Ramos (cell line): ENCODE measurements at regions not wholly inside any gene's neighbourhood (a gene's known extent, or its start where the extent isn't known, plus 50 kb on each side); places are given as distances from the start of the nearest gene placed in this dataset.
"Not testable (repeated sequence)": the region's sequence is repeated elsewhere in the genome, so short reads cannot be mapped to it uniquely, and the experiment has no call there.

Experiments used
- in situ Hi-C: fragments of 300-500 bp; cut with MboI; formaldehyde crosslinking; loops from one replicate; pipeline ENCODE4 v1.14.3; 2022; ENCODE audit warnings: low sequenced_read_pairs; ENCODE audit not compliant: unreplicated experiment

- in situ Hi-C loops, result no loop called here
These were observed 107.6 kb downstream of the KCNJ2 start for GRCh38 chr17:70276906-70277305.

- in situ Hi-C loops, result no loop called here
These were observed 109.6 kb downstream of the KCNJ2 start for GRCh38 chr17:70278844-70279462.

GRCh38 chr17:70286391-70286790 lies 117.1 kb downstream of the KCNJ2 start:
- in situ Hi-C loops, result no loop called here

- in situ Hi-C loops, result no loop called here
These were observed 119.4 kb downstream of the KCNJ2 start for GRCh38 chr17:70288540-70289290.

- in situ Hi-C loops, result no loop called here
These were observed 121.4 kb downstream of the KCNJ2 start for GRCh38 chr17:70290770-70291169.

GRCh38 chr17:70292366-70292765 lies 123.0 kb downstream of the KCNJ2 start:
- in situ Hi-C loops, result no loop called here

GRCh38 chr17:70293564-70294310 lies 124.4 kb downstream of the KCNJ2 start:
- in situ Hi-C loops, result not testable (repeated sequence)

GRCh38 chr17:70295329-70295728 lies 126.0 kb downstream of the KCNJ2 start:
- in situ Hi-C loops, result no loop called here

- in situ Hi-C loops, result no loop called here
These were observed 126.4 kb downstream of the KCNJ2 start for GRCh38 chr17:70295731-70296130.

- in situ Hi-C loops, result no loop called here
These were observed 127.1 kb downstream of the KCNJ2 start for GRCh38 chr17:70296456-70296855.

- in situ Hi-C loops, result no loop called here
These were observed 128.1 kb downstream of the KCNJ2 start for GRCh38 chr17:70297397-70297796.

GRCh38 chr17:70298929-70299531 lies 129.7 kb downstream of the KCNJ2 start:
- in situ Hi-C loops, result no loop called here

GRCh38 chr17:70307430-70308225 lies 138.3 kb downstream of the KCNJ2 start:
- in situ Hi-C loops, result no loop called here

GRCh38 chr17:70308618-70309017 lies 139.3 kb downstream of the KCNJ2 start:
- in situ Hi-C loops, result no loop called here

- in situ Hi-C loops, result no loop called here
These were observed 140.9 kb downstream of the KCNJ2 start for GRCh38 chr17:70310221-70310672.

GRCh38 chr17:70313086-70313852 lies 143.9 kb downstream of the KCNJ2 start:
- in situ Hi-C loops, result no loop called here

GRCh38 chr17:70314096-70314495 lies 144.8 kb downstream of the KCNJ2 start:
- in situ Hi-C loops, result no loop called here

GRCh38 chr17:70314506-70314905 lies 145.2 kb downstream of the KCNJ2 start:
- in situ Hi-C loops, result no loop called here

GRCh38 chr17:70317421-70317820 lies 148.1 kb downstream of the KCNJ2 start:
- in situ Hi-C loops, result no loop called here
